Smooth muscle cell (in vitro differentiated cells): ENCODE measurements at regions not wholly inside any gene's neighbourhood (a gene's known extent, or its start where the extent isn't known, plus 50 kb on each side); places are given as distances from the start of the nearest gene placed in this dataset.

Experiments
- DNase-seq: peaks from one replicate; lab custom pipeline; 2025; ENCODE audit not compliant: unreplicated experiment; lab: John Stamatoyannopoulos, UW
- H2AFZ ChIP-seq: fragments of 200-600 bp; sonication (generic); 2 replicates; pipeline ENCODE4 v1.6.0; 2016; ENCODE audit warnings: antibody characterized with exemption, low read depth, mild to moderate bottlenecking
- H3F3A ChIP-seq: fragments of 200-600 bp; sonication (generic); 2 replicates; pipeline ENCODE4 v1.6.0; 2017; ENCODE audit warnings: antibody characterized with exemption, low read depth
- H3K27ac ChIP-seq: fragments of 200-600 bp; sonication (generic); 2 replicates; pipeline ENCODE4 v1.5.1; 2016; ENCODE audit warnings: low read depth, mild to moderate bottlenecking
- H3K27me3 ChIP-seq: fragments of 200-600 bp; sonication (generic); 2 replicates; pipeline ENCODE4 v1.6.1; 2016; ENCODE audit warnings: low read depth, mild to moderate bottlenecking
- H3K36me3 ChIP-seq: fragments of 200-600 bp; sonication (generic); 2 replicates; pipeline ENCODE4 v1.5.1; 2016; ENCODE audit warnings: low read depth
- H3K4me1 ChIP-seq: fragments of 200-600 bp; sonication (generic); 2 replicates; pipeline ENCODE4 v1.5.1; 2016; ENCODE audit warnings: low read depth
- H3K4me2 ChIP-seq: fragments of 200-600 bp; sonication (generic); 2 replicates; pipeline ENCODE4 v1.6.0; 2016; ENCODE audit warnings: mild to moderate bottlenecking
- H3K4me3 ChIP-seq: fragments of 200-600 bp; sonication (generic); 2 replicates; pipeline ENCODE4 v1.5.1; 2016; ENCODE audit warnings: mild to moderate bottlenecking
- H3K79me2 ChIP-seq: fragments of 200-600 bp; sonication (generic); 2 replicates; pipeline ENCODE4 v1.6.0; 2016; ENCODE audit warnings: low read depth, mild to moderate bottlenecking
- H3K9ac ChIP-seq: fragments of 200-600 bp; sonication (generic); 2 replicates; pipeline ENCODE4 v1.6.0; 2016; ENCODE audit warnings: low read depth
- H3K9me3 ChIP-seq: fragments of 200-600 bp; sonication (generic); replicated peaks from 2 replicates; pipeline ENCODE4 v1.5.1; 2016; ENCODE audit warnings: low read depth
- H4K20me1 ChIP-seq: fragments of 200-600 bp; sonication (generic); 2 replicates; pipeline ENCODE4 v1.6.0; 2016; ENCODE audit warnings: low read depth
- WGBS: methylation state at CpG from one replicate; pipeline ENCODE4 v1.1.7; 2016; ENCODE audit warnings: low lambda C conversion rate; 5-methylcytosine and 5-hydroxymethylcytosine counted together
- TF ChIP-seq, protein P1 (sequence below): fragments of 200-600 bp; sonication (generic); IDR thresholded peaks from 2 replicates; pipeline ENCODE4 v1.5.1; 2017; ENCODE audit warnings: borderline replicate concordance, mild to moderate bottlenecking, antibody characterized with exemption; ENCODE audit not compliant: insufficient read depth, poor library complexity, severe bottlenecking

GRCh38 chr14:51451561-51451960 lies 200.1 kb upstream of the FRMD6 start:
- Histone ChIP-seq H3K36me3 (no peaks in the 10 kb centered on the region), H3F3A (no peaks in the 10 kb centered on the region), H3K9ac (no peak overlapping the region), H3K9me3 (no peaks in the 10 kb centered on the region), H4K20me1 (no peaks in the 10 kb centered on the region), H3K79me2 (no peaks in the 10 kb centered on the region), H2AFZ (no peak overlapping the region), H3K4me3 (no peak overlapping the region), H3K4me1 (peaks cover 5% of the 10 kb centered on the region), H3K27me3 (no peaks in the 10 kb centered on the region), H3K27ac (no peak overlapping the region), H3K4me2 (no peak overlapping the region)
- DNase-seq = no peak
- 66% methylated on average over 4 of the region's 4 CpGs for WGBS
- TF ChIP-seq, protein P1, sequence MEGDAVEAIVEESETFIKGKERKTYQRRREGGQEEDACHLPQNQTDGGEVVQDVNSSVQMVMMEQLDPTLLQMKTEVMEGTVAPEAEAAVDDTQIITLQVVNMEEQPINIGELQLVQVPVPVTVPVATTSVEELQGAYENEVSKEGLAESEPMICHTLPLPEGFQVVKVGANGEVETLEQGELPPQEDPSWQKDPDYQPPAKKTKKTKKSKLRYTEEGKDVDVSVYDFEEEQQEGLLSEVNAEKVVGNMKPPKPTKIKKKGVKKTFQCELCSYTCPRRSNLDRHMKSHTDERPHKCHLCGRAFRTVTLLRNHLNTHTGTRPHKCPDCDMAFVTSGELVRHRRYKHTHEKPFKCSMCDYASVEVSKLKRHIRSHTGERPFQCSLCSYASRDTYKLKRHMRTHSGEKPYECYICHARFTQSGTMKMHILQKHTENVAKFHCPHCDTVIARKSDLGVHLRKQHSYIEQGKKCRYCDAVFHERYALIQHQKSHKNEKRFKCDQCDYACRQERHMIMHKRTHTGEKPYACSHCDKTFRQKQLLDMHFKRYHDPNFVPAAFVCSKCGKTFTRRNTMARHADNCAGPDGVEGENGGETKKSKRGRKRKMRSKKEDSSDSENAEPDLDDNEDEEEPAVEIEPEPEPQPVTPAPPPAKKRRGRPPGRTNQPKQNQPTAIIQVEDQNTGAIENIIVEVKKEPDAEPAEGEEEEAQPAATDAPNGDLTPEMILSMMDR = no peak

GRCh38 chr14:51453869-51454268 lies 197.8 kb upstream of the FRMD6 start:
- Histone ChIP-seq H2AFZ (no peak overlapping the region), H3K9ac (no peak overlapping the region)
- 95% methylated on average over 8 of the region's 8 CpGs for whole genome bisulfite sequencing

DNA sequence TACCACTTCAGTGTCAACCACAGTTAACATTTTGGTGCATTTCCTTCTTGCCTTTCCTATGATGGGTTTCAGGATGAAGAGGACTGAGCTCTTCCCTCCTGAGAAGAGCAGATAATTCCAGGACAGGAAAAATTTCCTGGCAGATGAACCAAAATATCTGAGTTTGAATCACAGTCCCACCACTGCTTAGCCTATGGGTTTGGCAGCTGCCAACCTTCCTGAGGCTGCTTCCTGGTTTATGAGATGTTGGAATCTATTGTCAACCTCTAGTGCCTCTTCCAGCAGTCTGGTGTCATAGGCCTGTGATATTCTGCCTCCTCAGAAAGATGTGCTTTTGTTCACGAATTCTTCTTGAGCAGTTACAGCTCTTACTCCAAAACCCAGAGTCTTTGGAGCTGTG lies 197.4 kb upstream of the FRMD6 start:
- H3K27ac ChIP-seq = no peak overlapping the region
- H3K9me3 ChIP-seq = no peaks in the 10 kb centered on the region
- WGBS = 88% methylated on average over 1 of the region's 1 CpG
- no peaks in the 10 kb centered on the region for H3K27me3 ChIP-seq
- no peak overlapping the region for H3K4me3 ChIP-seq
- no peaks in the 10 kb centered on the region for H3K36me3 ChIP-seq
- no peak overlapping the region for H2AFZ ChIP-seq
- peaks cover 4% of the 10 kb centered on the region for H3K4me1 ChIP-seq
- H3F3A ChIP-seq = no peaks in the 10 kb centered on the region
- no peak for DNase-seq
- no peaks in the 10 kb centered on the region for H3K79me2 ChIP-seq
- no peak overlapping the region for H3K4me2 ChIP-seq
- H3K9ac ChIP-seq = no peak overlapping the region
- TF ChIP-seq, protein P1 = no peak
- no peaks in the 10 kb centered on the region for H4K20me1 ChIP-seq

More at GRCh38 chr14:51453869-51454268, 197.8 kb upstream of the FRMD6 start:
- peaks cover 5% of the 10 kb centered on the region for H3K4me1 ChIP-seq
- H3F3A ChIP-seq = no peaks in the 10 kb centered on the region
- H3K27ac ChIP-seq = no peak overlapping the region
- no peak overlapping the region for H3K4me3 ChIP-seq
- no peaks in the 10 kb centered on the region for H4K20me1 ChIP-seq
- no peaks in the 10 kb centered on the region for H3K36me3 ChIP-seq
- H3K4me2 ChIP-seq = no peak overlapping the region
- H3K27me3 ChIP-seq = no peaks in the 10 kb centered on the region
- H3K79me2 ChIP-seq = no peaks in the 10 kb centered on the region
- DNase-seq = no peak
- no peaks in the 10 kb centered on the region for H3K9me3 ChIP-seq
- TF ChIP-seq, protein P1 = no peak

DNA sequence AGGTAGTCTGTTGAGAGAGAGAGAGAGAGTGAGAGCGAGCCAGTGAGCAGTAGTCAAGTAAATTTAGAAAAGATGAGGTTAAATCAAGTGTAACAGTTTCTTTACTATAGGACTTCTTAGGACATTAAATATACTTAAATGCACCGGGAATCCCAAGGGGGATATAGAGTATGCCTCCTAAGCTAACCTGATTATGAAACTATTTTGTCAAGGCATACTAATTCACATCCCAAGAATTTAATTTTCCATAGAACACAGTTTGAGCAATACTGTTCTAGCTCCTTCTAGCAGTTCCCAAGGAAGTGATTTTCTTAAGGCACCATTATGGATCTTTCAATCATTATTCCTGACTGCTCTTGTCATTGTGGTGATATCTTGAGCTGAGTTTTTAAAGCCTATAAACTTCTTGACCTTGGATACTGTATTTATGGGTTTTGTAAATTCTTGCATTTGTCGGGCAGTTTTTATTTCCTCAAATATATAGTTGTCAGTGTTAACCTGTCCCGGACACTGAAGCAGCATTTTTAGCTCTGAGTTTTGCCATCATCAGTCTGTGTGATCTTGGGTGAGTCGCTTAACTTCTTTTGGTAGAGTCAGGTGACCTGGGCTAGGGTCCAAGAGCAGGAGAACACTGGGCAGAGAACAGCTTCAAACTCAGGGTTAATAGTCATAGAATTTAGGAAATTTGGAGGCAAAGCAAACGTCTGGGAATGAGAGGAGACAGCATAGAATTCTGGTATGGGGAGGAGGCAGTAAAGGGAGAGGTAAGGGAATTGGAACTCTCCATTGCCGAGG lies 196.5 kb upstream of the FRMD6 start:
- no peak for DNase-seq
- Histone ChIP-seq H3K4me1 (no peaks in the 10 kb centered on the region), H3K36me3 (no peaks in the 10 kb centered on the region), H3K4me2 (no peak overlapping the region), H3F3A (no peaks in the 10 kb centered on the region), H3K27ac (no peak overlapping the region), H3K79me2 (no peaks in the 10 kb centered on the region), H3K4me3 (no peak overlapping the region), H2AFZ (no peak overlapping the region), H3K9me3 (no peaks in the 10 kb centered on the region), H3K27me3 (no peaks in the 10 kb centered on the region), H3K9ac (no peak overlapping the region), H4K20me1 (no peaks in the 10 kb centered on the region)
- 83% methylated on average over 7 of the region's 7 CpGs for WGBS
- TF ChIP-seq, protein P1 = no peak
